PC-9 (cell line): ENCODE measurements at regions not wholly inside any gene's neighbourhood (a gene's known extent, or its start where the extent isn't known, plus 50 kb on each side); places are given as distances from the start of the nearest gene placed in this dataset.

Source experiments
- EZH2 ChIP-seq: fragments of 200-600 bp; sonication (generic); IDR thresholded peaks from 2 replicates; pipeline ENCODE4 v1.8.0; 2017; ENCODE audit warnings: antibody characterized with exemption, low read depth
- TF ChIP-seq, protein P1 (sequence below): fragments of 200-600 bp; sonication (generic); conservative IDR thresholded peaks from 2 replicates; pipeline ENCODE4 v1.6.1; 2017; ENCODE audit warnings: mixed run types, antibody characterized with exemption, mild to moderate bottlenecking, moderate library complexity

- TF ChIP-seq, protein P1, sequence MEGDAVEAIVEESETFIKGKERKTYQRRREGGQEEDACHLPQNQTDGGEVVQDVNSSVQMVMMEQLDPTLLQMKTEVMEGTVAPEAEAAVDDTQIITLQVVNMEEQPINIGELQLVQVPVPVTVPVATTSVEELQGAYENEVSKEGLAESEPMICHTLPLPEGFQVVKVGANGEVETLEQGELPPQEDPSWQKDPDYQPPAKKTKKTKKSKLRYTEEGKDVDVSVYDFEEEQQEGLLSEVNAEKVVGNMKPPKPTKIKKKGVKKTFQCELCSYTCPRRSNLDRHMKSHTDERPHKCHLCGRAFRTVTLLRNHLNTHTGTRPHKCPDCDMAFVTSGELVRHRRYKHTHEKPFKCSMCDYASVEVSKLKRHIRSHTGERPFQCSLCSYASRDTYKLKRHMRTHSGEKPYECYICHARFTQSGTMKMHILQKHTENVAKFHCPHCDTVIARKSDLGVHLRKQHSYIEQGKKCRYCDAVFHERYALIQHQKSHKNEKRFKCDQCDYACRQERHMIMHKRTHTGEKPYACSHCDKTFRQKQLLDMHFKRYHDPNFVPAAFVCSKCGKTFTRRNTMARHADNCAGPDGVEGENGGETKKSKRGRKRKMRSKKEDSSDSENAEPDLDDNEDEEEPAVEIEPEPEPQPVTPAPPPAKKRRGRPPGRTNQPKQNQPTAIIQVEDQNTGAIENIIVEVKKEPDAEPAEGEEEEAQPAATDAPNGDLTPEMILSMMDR = no peak
- TF ChIP-seq EZH2 = no peak
These were observed 59.8 kb downstream of the C11orf91 start for GRCh38 chr11:33640730-33641371.
